GM12875 (cell line): ENCODE measurements at regions not wholly inside any gene's neighbourhood (a gene's known extent, or its start where the extent isn't known, plus 50 kb on each side); places are given as distances from the start of the nearest gene placed in this dataset.

Source experiments
- H3K4me3 ChIP-seq: one replicate; pipeline ENCODE4 v1.5.1; 2011; ENCODE audit warnings: low read depth, low read length, control low read depth
- CTCF ChIP-seq: IDR thresholded peaks from 2 replicates; pipeline ENCODE4 v1.5.1; 2011; ENCODE audit warnings: low read depth, mild to moderate bottlenecking, control low read depth, inconsistent platforms, low read length, moderate library complexity, borderline replicate concordance; ENCODE audit not compliant: insufficient read depth

GRCh38 chr3:33919312-33920120, 121.1 kb downstream of the PDCD6IP start:
- TF ChIP-seq CTCF, result no peak

GRCh38 chr3:33920511-33920910, 122.1 kb downstream of the PDCD6IP start:
- H3K4me3 ChIP-seq, result no peak overlapping the region
- TF ChIP-seq CTCF, result no peak

More at GRCh38 chr3:33919312-33920120, 121.1 kb downstream of the PDCD6IP start:
- no peak overlapping the region for H3K4me3 ChIP-seq

GRCh38 chr3:33921608-33922007, 123.2 kb downstream of the PDCD6IP start:
- H3K4me3 ChIP-seq, result no peak overlapping the region

DNA sequence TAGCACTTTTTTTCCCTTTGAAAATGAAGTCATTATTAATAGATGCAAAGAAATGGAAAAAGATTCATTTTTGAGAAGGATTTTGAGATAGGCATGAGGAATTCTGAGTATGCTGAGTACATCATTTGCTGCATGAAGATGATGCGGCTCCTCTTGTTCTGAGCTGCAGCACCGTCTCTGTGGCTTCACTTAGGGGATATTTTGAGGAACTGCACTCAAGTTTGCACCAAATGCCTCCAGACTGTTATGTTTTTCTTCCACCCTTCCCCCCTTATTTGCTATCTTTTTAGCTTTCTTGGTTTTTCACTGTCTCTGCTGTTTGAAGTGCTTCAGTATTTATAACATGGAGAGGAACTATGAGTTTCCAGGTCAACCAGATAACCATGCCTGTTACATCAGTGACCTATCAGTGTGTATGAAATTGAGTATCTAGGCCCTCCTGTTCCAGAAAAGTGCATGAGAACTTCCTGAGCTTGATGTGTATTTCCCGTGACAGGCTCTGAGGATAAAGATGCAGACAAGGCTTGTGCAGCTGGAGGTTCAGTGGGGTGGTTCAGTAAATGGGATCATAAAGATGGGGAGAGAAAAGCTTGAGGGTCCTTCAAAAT, 128.7 kb downstream of the PDCD6IP start:
- H3K4me3 ChIP-seq, result no peak overlapping the region
- TF ChIP-seq CTCF, result no peak

More at GRCh38 chr3:33921608-33922007, 123.2 kb downstream of the PDCD6IP start:
- no peak for TF ChIP-seq CTCF

- no peak overlapping the region for H3K4me3 ChIP-seq
- TF ChIP-seq CTCF, result no peak
These were observed 131.4 kb downstream of the PDCD6IP start for GRCh38 chr3:33929813-33930212.

- no peak overlapping the region for H3K4me3 ChIP-seq
- no peak for TF ChIP-seq CTCF
These were observed 133.1 kb downstream of the PDCD6IP start for GRCh38 chr3:33931512-33931911.
